ENCODE measurements at regions not wholly inside any gene's neighbourhood (a gene's known extent, or its start where the extent isn't known, plus 50 kb on each side); places are given as distances from the start of the nearest gene placed in this dataset.

- TF ChIP-seq REST (IDR thresholded peaks at IDR 0.05; ENCODE audit: insufficient read depth in 1 of 2, low read depth in 2 of 2, low read length in 2 of 2) (no peak), SIN3A (IDR thresholded peaks at IDR 0.05; ENCODE audit: borderline replicate concordance, insufficient read depth, low read length) (no peak), POLR2AphosphoS5 (IDR thresholded peaks at IDR 0.05; ENCODE audit: low read depth, low read length) (no peak), TAF1 (IDR thresholded peaks at IDR 0.05; ENCODE audit: borderline replicate concordance, insufficient read depth, low read length) (no peak)
Measured at GRCh38 chr1:193402977-193403376, 216.6 kb upstream of the B3GALT2 start.
